Cardiac fibroblast (primary cell): ENCODE measurements at regions not wholly inside any gene's neighbourhood (a gene's known extent, or its start where the extent isn't known, plus 50 kb on each side); places are given as distances from the start of the nearest gene placed in this dataset.

Experiments
- DNase-seq, 2 donors: peaks; one replicate each; pipeline versions ENCODE4 v3.0.0 to v3.0.0-alpha.2; 2010; ENCODE audit warnings: low read depth in 2 of 2
- H3K4me3 ChIP-seq, 2 donors: replicated peaks in 1 of 2; 1 replicate in 1 of 2; 2 replicates in 1 of 2; pipeline ENCODE4 v1.5.1; 2011; ENCODE audit warnings: low read depth in 2 of 2, low read length in 2 of 2, mild to moderate bottlenecking in 2 of 2, moderate library complexity in 1 of 2
- CTCF ChIP-seq: IDR thresholded peaks from one replicate; pipeline ENCODE4 v1.5.1; 2011; ENCODE audit warnings: low read depth, mild to moderate bottlenecking, low read length, inconsistent platforms

GRCh38 chr17:77498091-77498741, 357.4 kb downstream of the SEC14L1 start:
- TF ChIP-seq CTCF: no peak
- H3K4me3 ChIP-seq: no peak overlapping the region
- DNase-seq: no peak

GRCh38 chr17:77498791-77499698, 358.3 kb downstream of the SEC14L1 start:
- H3K4me3 ChIP-seq: no peak overlapping the region
- TF ChIP-seq CTCF: no peak
- no peak for DNase-seq

- H3K4me3 ChIP-seq: no peak overlapping the region
- TF ChIP-seq CTCF: no peak
- no peak for DNase-seq
Measured at GRCh38 chr17:77499699-77500435, 359.1 kb downstream of the SEC14L1 start.

GRCh38 chr17:77501101-77501566, 360.4 kb downstream of the SEC14L1 start:
- H3K4me3 ChIP-seq: no peak overlapping the region
- DNase-seq: no peak
- TF ChIP-seq CTCF: peak; percentile 31

GRCh38 chr17:77501751-77502625, 361.2 kb downstream of the SEC14L1 start:
- no peak overlapping the region for H3K4me3 ChIP-seq
- no peak for TF ChIP-seq CTCF
- no peak for DNase-seq
